NCI-H2029 (cell line): ENCODE measurements at regions not wholly inside any gene's neighbourhood (a gene's known extent, or its start where the extent isn't known, plus 50 kb on each side); places are given as distances from the start of the nearest gene placed in this dataset.

Experiments used
- DNase-seq: peaks from one replicate; lab custom pipeline; 2025; lab: John Stamatoyannopoulos, UW

- DNase-seq, result no peak
Measured at GRCh38 chr6:126905917-126906316, 212.6 kb upstream of the RSPO3 start.

GRCh38 chr6:126907312-126907711, 211.2 kb upstream of the RSPO3 start:
- DNase-seq, result no peak

- no peak for DNase-seq
Measured at GRCh38 chr6:126907996-126908395, 210.5 kb upstream of the RSPO3 start.

- DNase-seq, result no peak
Measured at GRCh38 chr6:126909493-126909892, 209.0 kb upstream of the RSPO3 start.

GRCh38 chr6:126913651-126914050, 204.8 kb upstream of the RSPO3 start:
- no peak for DNase-seq

- DNase-seq, result no peak
Measured at GRCh38 chr6:126914172-126914571, 204.3 kb upstream of the RSPO3 start.

GRCh38 chr6:126914801-126915200, 203.7 kb upstream of the RSPO3 start:
- no peak for DNase-seq

GRCh38 chr6:126919947-126920346, 198.5 kb upstream of the RSPO3 start:
- no peak for DNase-seq

- DNase-seq, result no peak
Measured at GRCh38 chr6:126923807-126924206, 194.7 kb upstream of the RSPO3 start.

GRCh38 chr6:126926926-126927325, 191.5 kb upstream of the RSPO3 start:
- DNase-seq, result no peak

- DNase-seq, result no peak
Measured at GRCh38 chr6:126927841-126928240, 190.6 kb upstream of the RSPO3 start.

- DNase-seq, result no peak
Measured at GRCh38 chr6:126937426-126937825, 181.0 kb upstream of the RSPO3 start.

GRCh38 chr6:126939784-126940183, 178.7 kb upstream of the RSPO3 start:
- no peak for DNase-seq

- DNase-seq, result no peak
Measured at GRCh38 chr6:126941751-126942150, 176.7 kb upstream of the RSPO3 start.

GRCh38 chr6:126944512-126944911, 174.0 kb upstream of the RSPO3 start:
- no peak for DNase-seq

GRCh38 chr6:126945150-126945685, 173.3 kb upstream of the RSPO3 start:
- DNase-seq, result no peak

- DNase-seq, result no peak
Measured at GRCh38 chr6:126945812-126946360, 172.6 kb upstream of the RSPO3 start.

- DNase-seq, result no peak
Measured at GRCh38 chr6:126947070-126947469, 171.4 kb upstream of the RSPO3 start.

GRCh38 chr6:126949786-126950185, 168.7 kb upstream of the RSPO3 start:
- DNase-seq, result no peak

GRCh38 chr6:126955621-126956020, 162.8 kb upstream of the RSPO3 start:
- no peak for DNase-seq

GRCh38 chr6:126957721-126958120, 160.8 kb upstream of the RSPO3 start:
- DNase-seq, result no peak

GRCh38 chr6:126959765-126960164, 158.7 kb upstream of the RSPO3 start:
- no peak for DNase-seq

GRCh38 chr6:126963077-126963809, 155.2 kb upstream of the RSPO3 start:
- no peak for DNase-seq
